ENCODE measurements at regions not wholly inside any gene's neighbourhood (a gene's known extent, or its start where the extent isn't known, plus 50 kb on each side); places are given as distances from the start of the nearest gene placed in this dataset.

DNA sequence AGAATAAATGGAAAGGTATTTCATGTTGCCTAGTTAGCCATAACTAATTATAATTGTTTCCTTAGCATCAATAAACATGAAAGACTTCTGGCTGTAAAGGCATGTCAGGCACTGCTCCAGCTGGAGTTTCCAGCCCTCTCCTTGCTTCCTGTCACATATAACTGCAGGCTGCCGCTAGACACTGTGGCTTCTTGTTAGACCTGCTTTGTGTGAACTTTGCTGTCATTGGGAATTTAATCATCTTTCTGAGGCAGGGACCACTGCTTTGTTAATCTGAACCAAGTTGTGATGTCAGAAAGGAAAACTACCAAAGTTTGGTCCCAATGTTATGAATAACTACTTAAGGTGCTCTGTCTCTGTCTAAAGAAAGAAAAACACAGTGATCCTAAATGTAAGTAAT is 90.3 kb upstream of the DUSP10 start:
- no peak for DNase-seq

DNA sequence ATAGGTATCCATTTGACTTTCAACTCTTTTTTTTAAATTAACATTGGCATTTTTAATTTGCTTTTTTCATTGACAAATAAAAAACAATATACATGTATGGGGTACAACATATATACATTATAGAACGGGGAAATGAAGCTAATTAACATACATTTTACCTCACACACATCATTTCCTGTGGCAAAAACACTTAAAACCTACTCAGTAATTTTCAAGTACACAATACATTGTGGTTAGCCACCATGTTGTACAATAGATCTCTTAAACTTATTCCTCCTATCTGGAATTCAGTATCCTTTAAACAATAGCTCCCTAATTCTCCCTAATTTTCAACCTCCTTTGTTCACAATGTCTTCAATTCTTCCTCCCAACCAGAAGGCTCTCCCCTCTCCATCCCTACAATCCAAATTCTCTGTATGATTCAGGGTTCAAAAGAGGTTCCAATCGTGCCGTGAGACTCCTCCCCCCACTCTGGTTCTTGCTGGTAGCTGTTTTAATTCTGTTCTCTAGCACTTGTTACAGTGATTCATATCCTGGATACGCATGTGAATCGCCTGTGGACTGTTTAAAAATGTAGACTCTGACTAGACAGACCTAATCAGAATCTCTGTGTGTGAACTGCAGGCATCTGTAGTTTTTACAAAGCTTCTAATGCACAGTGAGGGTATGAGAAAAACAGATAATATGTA is 87.6 kb upstream of the DUSP10 start:
- no peak for DNase-seq

DNA sequence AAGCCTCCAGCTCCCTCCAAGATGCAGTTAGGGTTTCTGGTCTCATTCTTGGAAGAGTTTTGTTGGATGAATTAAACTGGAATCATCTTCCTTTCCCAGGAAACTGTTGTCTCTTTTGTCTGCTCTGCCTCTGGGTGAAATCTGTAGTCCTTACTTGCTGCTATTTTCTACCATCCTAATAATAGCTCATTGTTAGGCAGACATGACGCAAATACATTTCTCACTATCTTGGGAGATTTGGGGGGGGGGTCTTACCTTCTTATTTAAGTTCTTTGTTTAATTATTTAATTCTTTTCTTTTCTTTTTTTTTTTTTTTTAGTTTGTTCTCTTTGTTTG is 85.4 kb upstream of the DUSP10 start:
- no peak for DNase-seq

DNA sequence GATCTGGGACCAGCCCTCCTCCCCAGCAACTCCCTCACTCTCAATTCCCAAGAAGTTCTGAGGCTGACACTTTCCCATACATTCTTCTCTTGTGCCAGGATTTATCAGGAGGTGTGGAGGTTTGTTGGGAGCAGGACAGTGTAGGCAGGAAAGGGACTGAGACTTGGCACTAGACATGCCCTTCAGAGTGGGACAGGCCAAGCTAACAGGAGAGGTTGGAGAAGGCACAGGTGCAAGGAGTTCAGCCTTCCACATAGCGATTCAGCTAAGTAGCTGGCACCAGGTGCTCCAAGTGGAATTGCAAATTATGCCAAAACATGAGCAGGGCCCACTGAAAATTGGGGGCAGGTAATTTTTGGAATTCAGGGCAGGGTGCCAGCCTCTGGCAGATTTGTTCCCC is 83.0 kb upstream of the DUSP10 start:
- DNase-seq: no peak

DNA sequence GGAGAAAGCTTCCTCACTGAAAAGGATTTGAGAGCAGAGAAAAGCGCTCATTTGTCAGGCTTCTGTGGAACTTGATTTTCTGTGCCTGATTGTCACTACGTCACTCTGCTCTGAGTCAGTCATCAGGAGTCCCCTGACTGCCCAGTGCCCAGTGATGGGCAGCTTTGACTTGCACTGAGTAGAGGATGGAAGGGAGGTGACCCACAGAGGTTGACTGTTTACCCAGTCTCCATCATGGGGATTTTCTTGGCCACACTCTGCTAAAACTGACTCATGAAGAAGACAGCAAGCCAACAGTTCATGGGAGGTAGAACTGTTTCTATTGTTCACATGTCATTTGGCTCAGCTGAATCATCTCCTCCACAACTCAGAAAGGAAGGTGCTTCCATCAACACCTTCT is 82.1 kb upstream of the DUSP10 start:
- no peak for DNase-seq

DNA sequence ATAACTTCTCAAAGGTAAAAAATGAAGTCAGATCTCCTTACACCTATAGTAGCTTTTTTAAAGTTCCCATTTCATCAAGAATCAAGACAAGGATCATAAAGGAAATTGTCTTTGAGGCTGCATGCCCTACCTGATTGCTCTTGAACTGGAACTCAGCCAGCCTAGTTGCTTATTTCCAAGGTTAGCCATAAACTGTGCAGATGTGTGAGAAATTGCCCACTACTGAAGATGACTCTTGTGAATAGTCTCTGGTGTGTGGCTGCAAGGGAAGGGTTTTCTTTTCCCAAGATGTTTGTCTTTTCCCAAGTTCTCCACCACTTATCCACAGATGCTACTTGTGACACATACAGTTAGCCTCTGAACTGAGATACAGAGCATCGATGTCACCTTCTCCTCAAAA is 81.7 kb upstream of the DUSP10 start:
- DNase-seq: no peak

DNA sequence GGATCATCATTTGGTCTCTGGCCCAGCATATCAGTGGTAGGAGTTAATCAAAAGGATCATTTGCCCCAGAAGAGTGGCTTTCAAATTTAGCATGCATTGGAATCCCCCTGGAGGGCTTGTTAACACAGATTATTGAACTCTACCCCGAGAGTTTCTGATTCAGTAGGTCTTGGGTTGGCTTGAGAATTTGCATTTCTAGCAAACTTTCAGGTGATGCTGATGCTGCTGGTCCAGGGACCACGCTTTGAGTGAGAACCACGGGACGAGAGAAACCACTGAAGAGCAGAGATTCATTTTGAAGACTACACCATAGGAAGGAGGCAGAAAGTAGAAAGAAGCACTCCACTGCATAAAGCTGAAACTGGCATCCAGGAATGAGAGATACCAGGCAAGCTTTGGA is 81.3 kb upstream of the DUSP10 start:
- DNase-seq: no peak

DNA sequence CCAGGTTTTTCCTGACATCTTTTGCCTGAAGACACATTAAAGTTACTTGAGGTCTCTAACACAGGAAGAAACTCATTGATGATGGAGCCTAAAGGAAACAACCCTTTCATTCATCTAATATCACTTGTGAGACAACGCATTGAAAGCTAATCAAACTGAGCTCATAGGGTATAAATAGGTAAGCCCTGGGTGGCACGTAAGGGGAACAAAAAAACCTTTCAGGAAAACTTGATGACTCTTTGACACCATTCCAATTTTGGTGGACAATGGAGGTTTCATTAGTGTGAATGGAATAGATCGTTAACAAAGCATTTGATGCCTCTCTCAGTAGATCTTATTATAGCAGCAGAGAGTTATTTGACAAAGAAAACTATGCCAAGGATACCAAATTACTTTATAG is 80.7 kb upstream of the DUSP10 start:
- DNase-seq: no peak

DNA sequence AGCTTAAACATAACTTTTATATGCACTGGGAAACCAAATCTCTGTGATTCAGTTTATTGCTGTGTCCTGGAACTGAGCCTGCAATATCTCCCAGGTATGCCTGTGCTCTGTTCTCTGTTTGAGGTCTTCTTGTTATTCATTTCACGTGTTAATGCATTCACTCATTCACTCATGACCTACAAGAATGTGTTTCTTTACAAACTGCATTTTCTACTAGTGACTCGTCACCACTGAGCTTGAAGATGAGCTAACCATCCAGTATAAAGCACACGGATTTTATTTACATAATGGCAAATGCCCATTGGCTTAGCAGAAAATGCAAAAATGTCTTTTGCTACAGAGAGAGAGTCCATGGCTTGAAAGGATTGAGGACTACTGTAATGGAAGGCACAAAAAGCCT is 75.0 kb upstream of the DUSP10 start:
- DNase-seq: no peak

DNA sequence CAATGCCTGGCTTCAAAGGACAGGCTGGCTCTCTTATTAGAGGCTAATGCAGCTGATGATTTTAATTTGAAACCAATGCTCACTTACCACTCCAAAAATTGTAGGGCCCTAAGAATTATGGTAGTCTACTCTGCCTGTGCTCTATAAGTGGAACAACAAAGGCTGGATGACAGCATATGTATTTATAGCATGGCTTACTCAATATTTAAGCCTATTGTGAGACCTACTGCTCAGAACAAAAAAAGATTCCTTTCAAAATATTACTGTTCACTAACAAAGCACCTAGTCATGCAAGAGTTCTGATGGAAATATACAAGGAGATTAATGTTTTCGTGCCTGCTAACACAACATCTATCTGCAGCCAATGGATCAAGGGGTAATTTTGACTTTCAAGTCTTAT is 73.8 kb upstream of the DUSP10 start:
- no peak for DNase-seq

DNA sequence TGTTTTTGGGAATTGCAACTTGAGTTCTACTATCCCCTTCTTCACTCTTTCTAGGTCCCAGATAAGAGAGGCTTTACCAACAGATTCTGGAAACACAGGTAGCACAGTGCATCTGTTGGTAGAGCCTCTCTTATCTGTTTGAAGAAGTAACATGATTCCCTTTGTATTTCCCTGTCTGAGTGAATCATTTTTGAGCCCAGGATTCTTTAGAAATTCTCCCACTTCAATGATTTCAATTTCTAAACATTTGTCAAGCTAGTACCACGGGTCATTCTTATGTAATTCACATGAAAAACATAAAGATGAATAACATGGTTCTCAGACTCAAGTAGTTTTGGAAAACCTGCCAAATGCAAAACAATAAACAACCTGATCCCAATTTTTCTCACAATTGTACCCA is 72.0 kb upstream of the DUSP10 start:
- no peak for DNase-seq

DNA sequence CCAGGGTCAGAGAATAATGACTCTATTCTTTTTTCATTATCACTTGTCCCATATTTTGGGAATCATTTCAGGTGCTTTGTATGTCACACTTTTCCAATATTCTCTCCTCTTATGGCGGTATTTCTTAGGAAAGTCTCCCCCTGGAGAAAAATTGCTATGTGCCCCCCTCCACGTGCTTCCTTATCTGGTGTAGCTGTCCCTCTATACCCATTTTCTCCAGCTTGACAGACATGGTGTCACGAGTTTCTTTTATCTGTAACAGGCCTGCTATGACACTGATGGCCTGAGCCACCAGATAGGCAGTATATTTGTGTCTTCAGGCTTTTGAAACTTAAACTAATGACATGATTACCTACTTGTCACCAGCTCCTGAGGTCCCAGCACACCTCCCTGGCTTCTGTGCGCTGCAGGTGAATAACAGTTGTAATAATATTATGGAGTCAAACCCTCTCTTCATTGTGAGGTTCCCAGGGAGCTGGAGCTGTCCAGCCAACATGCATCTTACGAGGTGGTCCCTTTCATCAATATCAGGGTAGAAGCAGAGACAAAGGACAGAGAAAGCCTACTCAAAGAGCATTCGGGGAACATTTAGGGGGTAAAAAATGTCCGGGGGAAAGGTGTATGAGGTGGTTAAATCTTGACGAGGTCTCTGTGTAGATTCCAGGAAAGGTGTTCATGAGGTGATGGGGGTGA is 71.2 kb upstream of the DUSP10 start:
- no peak for DNase-seq

DNA sequence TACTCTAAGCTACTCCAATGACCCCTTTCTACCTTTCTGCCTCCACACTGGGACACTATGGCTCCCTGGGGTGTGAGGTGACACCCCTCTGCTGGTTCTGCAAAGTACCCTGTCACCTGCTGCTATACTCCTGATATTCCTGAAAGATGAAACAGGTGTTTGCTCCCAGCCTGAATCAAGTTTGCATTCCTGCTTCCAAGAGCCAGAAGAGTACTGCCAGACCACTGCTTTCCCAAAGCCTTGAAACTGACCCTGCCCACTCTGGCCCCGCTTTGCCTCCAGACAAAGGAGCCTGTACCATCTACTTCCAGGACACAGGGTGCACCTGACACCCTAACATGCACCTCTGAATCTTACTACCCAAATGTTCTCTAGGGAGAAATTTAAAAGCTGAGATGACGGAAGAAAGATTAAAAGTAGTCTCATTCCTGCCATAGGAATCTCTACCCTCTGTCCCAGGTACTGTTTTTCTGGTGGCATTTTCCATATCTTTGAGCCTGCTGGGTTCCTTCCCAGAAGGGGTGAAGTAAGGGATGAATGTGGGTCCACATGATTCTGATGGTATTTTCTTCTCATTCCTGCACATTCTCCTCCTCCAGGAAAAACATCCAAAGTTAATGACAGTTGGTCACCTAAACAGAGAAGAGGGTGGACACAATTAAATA is 70.3 kb upstream of the DUSP10 start:
- no peak for DNase-seq

DNA sequence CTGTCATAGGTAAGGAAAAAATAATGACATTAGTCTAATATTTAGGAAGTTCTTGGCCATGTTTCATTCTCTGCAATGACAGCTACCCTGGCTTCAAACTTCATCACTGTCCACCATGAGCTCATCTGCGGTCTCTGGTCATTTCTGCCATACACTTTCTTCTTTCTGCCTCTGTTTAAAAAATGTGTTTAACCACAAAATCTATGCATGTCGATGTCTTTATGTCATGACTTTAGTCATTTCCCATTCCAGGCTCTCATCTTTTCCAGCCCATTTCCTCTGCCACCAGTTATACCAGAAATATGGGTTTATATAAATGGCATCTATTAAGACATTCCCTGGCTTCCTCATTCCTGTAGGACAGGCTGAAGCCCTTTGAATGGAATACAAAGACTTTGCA is 68.5 kb upstream of the DUSP10 start:
- DNase-seq: no peak

DNA sequence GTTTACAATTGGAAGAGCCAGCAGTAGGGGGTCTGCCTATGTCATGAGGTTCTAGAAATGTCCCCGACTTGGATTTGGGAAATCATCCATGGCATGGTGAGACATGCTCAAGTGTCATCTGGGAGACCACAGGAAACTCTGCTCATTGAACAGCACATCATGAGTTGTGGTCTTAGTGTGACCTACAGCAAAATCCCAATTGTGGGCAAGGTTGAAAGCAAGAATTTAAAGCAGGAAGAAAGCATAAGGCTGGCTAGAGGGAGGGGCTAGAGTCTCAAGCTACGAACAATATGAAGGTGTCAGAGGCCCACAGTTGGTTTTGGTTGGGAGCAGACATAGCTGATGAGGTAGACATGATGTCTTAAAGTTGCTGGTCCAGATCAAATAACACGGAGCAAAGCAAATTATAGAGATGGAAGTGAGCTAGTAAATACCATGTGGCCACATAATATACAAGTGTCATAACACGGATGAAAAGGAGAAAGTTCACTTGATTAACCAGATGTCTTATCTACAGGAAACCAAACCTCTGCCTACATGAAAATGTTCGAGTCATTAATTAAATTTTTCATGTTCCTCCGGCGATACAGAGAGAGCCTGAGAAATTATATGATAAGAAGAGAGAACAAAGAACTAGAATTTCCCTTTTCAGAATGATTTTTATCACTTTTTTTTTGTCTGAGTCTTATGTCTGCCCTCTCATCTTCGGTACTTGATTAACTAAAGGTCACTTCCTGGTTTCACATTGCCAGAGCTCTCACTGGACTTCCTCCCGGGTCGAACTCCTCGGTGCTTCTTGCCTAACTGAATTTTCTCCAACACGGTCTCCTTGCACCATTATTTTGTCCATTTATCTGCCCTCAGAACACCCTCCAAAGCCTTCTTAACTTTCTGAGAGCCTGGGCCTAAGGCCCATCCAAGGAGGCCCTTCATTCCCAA is 67.5 kb upstream of the DUSP10 start:
- no peak for DNase-seq

DNA sequence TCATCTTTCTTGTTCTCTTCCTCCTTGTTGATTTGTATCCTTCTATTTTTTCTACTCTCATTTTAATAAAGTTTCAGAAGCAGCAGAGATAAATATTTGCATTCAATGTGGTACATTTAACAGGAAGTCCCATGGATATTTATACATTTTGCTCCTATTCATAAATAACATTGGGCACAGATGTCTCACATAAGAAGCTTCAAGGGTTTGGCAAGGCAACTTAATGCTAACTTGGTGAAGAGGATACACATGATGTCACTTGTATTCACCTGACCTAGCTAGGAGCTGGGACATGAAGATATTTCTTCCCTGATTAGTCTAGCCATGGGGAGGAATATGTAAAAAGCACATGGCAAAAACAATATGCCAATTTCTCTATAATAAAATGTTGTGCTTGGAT is 65.1 kb upstream of the DUSP10 start:
- DNase-seq: no peak

DNA sequence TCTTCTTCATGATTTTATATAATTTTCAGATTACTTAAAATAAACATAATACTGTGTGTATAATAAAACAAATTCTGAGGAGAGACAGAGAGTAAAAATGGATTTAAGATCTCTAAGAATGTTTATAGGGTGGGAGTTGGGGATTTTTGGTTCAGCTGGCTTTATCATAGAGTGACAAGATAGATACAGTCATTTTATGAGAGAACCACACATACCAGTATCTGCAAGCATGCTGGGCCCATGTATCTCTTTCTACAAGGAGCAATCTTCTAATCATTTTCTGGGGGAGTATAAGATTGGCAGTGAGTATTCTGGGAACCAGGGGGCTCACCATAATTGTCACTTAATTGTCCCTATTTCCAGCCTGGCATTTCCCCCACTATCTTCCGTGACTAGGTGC is 64.3 kb upstream of the DUSP10 start:
- DNase-seq: no peak

DNA sequence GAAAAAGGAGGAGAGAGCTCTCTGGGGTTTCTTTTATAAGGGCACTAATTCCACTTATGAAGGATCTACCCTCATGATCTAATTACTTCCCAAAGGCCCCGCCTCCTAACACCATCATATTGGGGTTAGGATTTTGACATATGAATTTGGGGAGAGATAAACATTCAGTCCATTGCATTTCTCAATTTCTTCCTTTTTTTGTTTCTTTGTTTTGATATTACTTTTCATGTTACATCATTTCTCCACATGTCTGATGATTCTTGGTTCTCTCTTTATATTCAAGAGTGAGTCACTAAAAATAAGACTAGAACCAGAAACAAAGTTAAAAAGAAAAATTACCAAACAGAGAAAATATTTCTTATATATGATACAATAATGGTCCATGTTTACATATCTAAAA is 63.2 kb upstream of the DUSP10 start:
- no peak for DNase-seq

DNA sequence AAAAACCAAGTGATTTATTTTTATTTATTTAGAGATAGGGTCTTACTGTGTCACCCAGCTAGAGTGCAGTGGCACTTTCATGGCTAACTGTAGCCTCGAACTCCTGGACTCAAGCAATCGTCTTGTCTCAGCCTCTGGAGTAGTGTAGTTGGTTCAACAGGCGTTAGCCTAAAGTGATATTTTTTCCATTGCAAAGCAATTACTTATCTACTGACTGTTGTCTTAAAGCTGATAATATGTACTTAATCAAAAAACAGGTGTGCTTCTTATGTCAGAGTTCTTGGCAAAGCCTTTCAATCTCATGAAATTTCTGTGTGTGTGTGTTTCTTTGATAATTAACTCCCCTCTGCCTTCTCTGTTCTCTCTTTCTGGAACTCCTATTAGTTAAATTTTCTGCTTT is 62.4 kb upstream of the DUSP10 start:
- no peak for DNase-seq

DNA sequence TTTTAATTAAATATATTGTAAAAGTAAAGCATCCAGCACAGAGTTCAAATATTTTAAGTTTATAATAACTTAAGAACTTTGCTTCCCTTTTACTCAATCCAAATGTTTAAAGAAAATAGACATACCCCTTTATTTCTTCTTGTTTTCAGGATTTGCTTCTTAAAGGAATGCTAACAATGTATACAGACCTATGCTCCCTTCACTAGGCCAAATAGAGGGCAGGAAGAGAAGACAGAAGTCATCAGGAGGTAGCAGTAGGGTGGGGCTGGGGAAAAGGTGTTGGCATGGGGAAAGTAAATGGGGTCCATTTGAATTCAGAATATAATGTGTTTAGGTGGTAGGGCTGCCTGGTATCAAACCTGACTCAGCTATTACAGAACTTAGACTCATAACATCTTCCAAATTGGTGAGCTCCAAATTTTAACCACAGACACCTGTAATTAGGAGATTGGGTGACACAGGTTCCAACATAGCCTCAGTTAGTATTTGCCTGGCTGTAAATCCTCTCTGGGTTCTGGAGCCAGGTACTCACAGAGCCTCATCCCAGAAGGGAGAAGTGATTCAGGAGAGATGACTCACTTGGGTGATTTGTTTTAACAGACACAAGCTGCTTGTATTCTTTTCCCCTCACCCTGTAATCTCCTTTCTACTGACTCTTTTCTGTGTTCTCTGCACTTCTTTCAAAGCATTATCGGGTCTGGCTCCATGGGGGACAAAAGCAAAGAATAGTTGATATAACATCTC is 60.1 kb upstream of the DUSP10 start:
- no peak for DNase-seq

DNA sequence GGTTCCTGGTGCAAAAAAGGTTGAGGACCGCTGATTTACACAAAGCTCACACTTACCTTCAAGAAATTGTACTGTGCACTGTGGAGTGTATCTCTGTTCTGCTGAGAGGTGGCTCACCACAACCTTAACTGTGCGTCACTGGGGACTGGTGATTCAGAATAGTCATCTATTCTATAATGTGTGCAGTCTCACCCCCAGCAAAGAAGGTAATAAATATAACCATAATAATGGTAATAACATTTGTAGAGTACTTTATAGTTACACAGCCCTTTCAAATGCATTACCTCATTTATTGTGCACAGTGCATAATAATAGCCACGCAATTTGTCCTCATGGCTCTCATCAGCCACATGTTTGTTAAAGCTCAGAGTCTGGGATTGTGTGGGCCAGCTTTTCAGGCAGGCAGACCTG is 59.4 kb upstream of the DUSP10 start:
- DNase-seq: no peak

DNA sequence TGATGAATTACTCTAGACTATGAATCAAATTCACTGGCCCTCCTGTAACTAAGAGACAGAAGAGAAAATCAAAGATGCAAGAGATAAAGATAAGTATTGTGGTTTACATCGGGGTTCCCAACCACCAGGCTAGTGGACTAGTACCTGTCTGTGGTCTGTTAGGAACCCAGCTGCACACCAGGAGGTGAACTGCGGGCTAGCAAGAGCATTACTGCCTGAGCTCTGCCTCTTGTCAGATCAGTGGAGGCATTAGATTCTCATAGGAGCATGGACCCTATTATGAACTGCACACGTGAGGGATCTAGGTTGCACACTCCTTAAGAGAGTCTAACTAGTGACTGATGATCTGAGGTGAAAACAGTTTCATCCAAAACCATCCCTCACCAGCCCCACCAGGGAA is 58.9 kb upstream of the DUSP10 start:
- DNase-seq: no peak

DNA sequence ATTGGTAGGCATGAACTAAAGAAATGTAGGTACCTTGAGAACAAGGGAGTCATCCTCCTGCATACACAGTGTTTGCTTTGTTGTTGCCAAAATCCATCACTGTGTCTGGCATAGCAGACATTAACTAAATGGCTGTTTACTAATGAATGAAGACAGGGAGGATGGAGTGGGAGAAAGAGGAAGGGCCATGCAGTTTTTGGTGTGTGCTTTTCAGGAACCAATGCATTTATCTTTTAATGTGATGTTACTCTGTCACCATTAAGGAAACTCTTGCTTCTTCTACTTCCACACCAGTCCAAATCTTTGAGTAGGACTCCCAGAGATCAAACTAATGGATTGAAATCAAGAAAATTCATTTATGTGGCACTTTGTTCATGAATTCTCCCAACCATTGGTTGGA is 55.6 kb upstream of the DUSP10 start:
- no peak for DNase-seq
